Duodenal mucosa (tissue), 2 donors: ENCODE measurements at regions not wholly inside any gene's neighbourhood (a gene's known extent, or its start where the extent isn't known, plus 50 kb on each side); places are given as distances from the start of the nearest gene placed in this dataset.

Source experiments
- H3K27ac ChIP-seq: one replicate; pipeline ENCODE4 v1.7.0; 2013; ENCODE audit warnings: low read depth, low read length
- H3K27me3 ChIP-seq, 2 donors: one replicate each; pipeline ENCODE4 v1.7.0; 2013; ENCODE audit warnings: low read length in 2 of 2, control low read depth in 1 of 2; ENCODE audit not compliant: insufficient read depth in 2 of 2, control insufficient read depth in 1 of 2
- H3K36me3 ChIP-seq, 2 donors: one replicate each; pipeline ENCODE4 v1.7.0; 2013; ENCODE audit warnings: low read length in 2 of 2, control low read depth in 1 of 2; ENCODE audit not compliant: insufficient read depth in 2 of 2, control insufficient read depth in 1 of 2
- H3K4me1 ChIP-seq, 2 donors: one replicate each; pipeline ENCODE4 v1.7.0; 2013; ENCODE audit warnings: low read length in 2 of 2, control low read depth in 1 of 2; ENCODE audit not compliant: insufficient read depth in 2 of 2, control insufficient read depth in 1 of 2
- H3K4me3 ChIP-seq, 2 donors: one replicate each; pipeline ENCODE4 v1.7.0; 2013; ENCODE audit warnings: low read length in 2 of 2, low read depth in 1 of 2
- H3K9ac ChIP-seq, 2 donors: one replicate each; pipeline ENCODE4 v1.7.0; 2013; ENCODE audit warnings: low read length in 2 of 2, low read depth in 1 of 2
- H3K9me3 ChIP-seq, 2 donors: one replicate each; pipeline ENCODE4 v1.7.0; 2013; ENCODE audit warnings: low read length in 2 of 2, control low read depth in 1 of 2; ENCODE audit not compliant: control insufficient read depth in 1 of 2

DNA sequence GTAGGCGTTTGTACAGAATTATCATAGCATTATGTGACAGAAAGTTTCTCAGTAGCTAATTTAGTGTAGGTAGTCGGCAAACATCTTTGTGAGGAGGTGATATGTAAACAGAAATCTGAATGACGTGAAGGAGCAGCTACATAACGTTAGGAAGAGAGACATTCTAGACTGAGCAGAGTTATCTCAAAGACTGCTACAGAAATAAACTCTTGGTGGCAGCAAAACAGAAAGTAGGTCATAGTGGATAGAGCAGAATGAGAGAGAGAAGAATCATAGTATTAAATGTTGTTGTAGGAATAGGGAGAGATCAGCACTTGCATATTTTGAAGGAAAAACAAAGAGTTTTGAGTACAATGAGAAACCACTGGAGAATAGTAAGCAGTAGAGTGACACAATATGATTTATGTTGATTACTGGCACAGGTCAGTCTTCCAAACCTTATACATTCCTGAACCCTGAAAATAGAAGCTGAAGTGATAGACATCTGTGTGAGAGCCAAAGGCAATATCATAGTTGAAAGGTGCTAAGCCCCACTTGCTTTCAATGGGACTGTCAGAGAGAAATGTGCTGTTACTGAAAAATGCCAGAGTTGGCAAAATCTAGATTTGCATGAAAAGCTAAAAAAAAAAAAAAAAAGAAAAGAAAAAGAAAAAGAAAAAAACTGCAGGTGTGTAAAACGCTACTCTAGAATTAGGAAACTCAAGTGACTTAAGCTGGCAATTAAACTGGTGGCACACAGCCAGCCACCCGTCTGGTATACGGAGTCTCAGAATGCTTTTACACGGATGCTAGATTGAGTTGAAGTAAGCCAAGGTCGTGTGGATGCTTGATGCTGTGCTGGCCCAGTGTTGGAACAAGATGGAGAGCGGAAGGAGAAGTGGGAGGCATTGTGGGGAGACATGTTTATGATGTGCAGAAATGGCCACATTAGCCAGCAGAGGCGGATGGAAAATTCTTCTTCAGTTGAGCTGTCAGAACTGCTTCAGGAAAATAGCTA, 750.2 kb upstream of the HS3ST1 start:
- H3K36me3 ChIP-seq: no peaks in the 10 kb centered on the region
- no peak overlapping the region for H3K27ac ChIP-seq
- H3K4me3 ChIP-seq: no peak overlapping the region
- no peaks in the 10 kb centered on the region for H3K27me3 ChIP-seq
- H3K9me3 ChIP-seq: no peaks in the 10 kb centered on the region
- H3K9ac ChIP-seq: no peak overlapping the region
- H3K4me1 ChIP-seq: no peaks in the 10 kb centered on the region

DNA sequence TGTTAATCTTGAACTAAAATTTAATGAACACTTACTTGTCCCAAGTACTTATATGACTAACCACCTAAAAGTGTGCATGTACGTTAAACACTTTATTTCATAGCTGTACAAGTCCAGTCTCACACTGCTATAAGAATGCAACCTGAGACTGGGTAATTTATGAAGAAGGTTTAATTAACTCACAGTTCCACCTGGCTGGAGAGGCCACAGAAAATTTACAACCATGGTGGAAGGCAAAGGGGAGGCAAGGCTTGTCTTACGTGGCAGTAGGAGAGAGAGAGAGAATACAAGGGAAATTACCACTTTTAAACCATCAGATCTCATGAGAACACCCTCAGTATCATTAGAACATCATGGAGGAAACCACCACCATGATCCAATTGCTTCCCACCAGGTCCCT, 748.7 kb upstream of the HS3ST1 start:
- Histone ChIP-seq H3K36me3 (no peaks in the 10 kb centered on the region), H3K9me3 (no peaks in the 10 kb centered on the region)

GRCh38 chr4:12173496-12173895, 744.8 kb upstream of the HS3ST1 start:
- Histone ChIP-seq H3K27ac (no peak overlapping the region), H3K9me3 (no peaks in the 10 kb centered on the region), H3K36me3 (no peaks in the 10 kb centered on the region), H3K4me3 (no peak overlapping the region), H3K9ac (no peak overlapping the region), H3K27me3 (no peaks in the 10 kb centered on the region), H3K4me1 (no peaks in the 10 kb centered on the region)

More for the DNA sequence above, 748.7 kb upstream of the HS3ST1 start:
- H3K4me1 ChIP-seq: no peaks in the 10 kb centered on the region
- H3K9ac ChIP-seq: no peak overlapping the region
- no peak overlapping the region for H3K27ac ChIP-seq
- no peak overlapping the region for H3K4me3 ChIP-seq
- H3K27me3 ChIP-seq: no peaks in the 10 kb centered on the region

DNA sequence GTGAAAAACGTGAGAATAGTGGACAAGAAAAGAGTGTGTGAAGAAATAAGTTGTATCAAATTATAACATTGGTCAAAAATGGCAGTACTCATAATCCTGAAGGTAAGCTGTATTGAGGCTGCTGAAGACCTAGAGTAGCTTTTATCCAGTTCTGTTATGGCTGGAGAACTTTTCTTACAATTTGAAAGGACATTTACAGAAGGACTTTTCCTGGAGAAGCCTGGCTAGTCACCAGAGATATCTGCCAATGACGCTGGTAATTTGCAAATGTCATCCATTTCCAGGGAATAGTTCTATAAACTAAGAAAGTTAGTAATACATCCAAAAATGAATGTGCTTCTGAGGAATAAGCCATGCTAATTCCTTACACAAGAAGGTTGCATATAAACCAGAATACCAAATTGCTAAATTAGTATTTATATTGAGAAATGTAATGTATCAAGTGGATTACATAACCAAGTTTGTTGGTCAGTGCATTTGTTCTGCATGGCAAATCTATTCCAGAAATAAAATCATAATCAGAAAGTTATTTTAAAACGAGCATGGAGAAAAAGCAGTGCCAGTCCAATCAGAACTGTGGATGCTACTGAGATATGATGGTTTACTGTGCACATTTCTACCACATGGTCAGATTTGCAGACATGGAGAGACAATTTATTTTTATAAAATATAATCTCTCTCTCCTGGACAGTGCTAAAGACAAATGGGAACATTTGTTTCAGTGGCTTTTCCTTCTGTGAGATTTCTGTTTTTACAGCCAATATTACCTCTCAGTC, 743.7 kb upstream of the HS3ST1 start:
- H3K9ac ChIP-seq: no peak overlapping the region
- H3K27ac ChIP-seq: no peak overlapping the region
- H3K9me3 ChIP-seq: no peaks in the 10 kb centered on the region
- H3K4me3 ChIP-seq: no peak overlapping the region
- H3K36me3 ChIP-seq: no peaks in the 10 kb centered on the region
- no peaks in the 10 kb centered on the region for H3K27me3 ChIP-seq
- no peaks in the 10 kb centered on the region for H3K4me1 ChIP-seq

GRCh38 chr4:12170308-12170707, 741.6 kb upstream of the HS3ST1 start:
- no peaks in the 10 kb centered on the region for H3K9me3 ChIP-seq
- no peaks in the 10 kb centered on the region for H3K4me1 ChIP-seq
- no peaks in the 10 kb centered on the region for H3K27me3 ChIP-seq
- no peak overlapping the region for H3K27ac ChIP-seq
- H3K36me3 ChIP-seq: no peaks in the 10 kb centered on the region
- no peak overlapping the region for H3K9ac ChIP-seq
- no peak overlapping the region for H3K4me3 ChIP-seq

GRCh38 chr4:12165616-12166015, 736.9 kb upstream of the HS3ST1 start:
- Histone ChIP-seq H3K27me3 (no peaks in the 10 kb centered on the region), H3K27ac (no peak overlapping the region), H3K4me3 (no peak overlapping the region), H3K4me1 (no peaks in the 10 kb centered on the region), H3K9me3 (peaks cover 0 to 6% of the 10 kb centered on the region in 2 donors), H3K36me3 (no peaks in the 10 kb centered on the region), H3K9ac (no peak overlapping the region)

GRCh38 chr4:12146339-12146738, 717.6 kb upstream of the HS3ST1 start:
- H3K9ac ChIP-seq: no peak overlapping the region
- H3K27ac ChIP-seq: no peak overlapping the region
- no peak overlapping the region for H3K4me3 ChIP-seq
- H3K27me3 ChIP-seq: no peaks in the 10 kb centered on the region
- H3K4me1 ChIP-seq: no peaks in the 10 kb centered on the region
- no peaks in the 10 kb centered on the region for H3K36me3 ChIP-seq
- no peaks in the 10 kb centered on the region for H3K9me3 ChIP-seq

- Histone ChIP-seq H3K4me3 (no peak overlapping the region), H3K36me3 (no peaks in the 10 kb centered on the region), H3K4me1 (no peaks in the 10 kb centered on the region), H3K9ac (no peak overlapping the region), H3K27ac (no peak overlapping the region), H3K9me3 (no peaks in the 10 kb centered on the region), H3K27me3 (no peaks in the 10 kb centered on the region)
These were observed 717.1 kb upstream of the HS3ST1 start for GRCh38 chr4:12145768-12146167.

- no peak overlapping the region for H3K27ac ChIP-seq
- no peaks in the 10 kb centered on the region for H3K4me1 ChIP-seq
- H3K27me3 ChIP-seq: no peaks in the 10 kb centered on the region
- no peak overlapping the region for H3K4me3 ChIP-seq
- no peak overlapping the region for H3K9ac ChIP-seq
- no peaks in the 10 kb centered on the region for H3K36me3 ChIP-seq
- H3K9me3 ChIP-seq: no peaks in the 10 kb centered on the region
These were observed 716.4 kb upstream of the HS3ST1 start for GRCh38 chr4:12145106-12145505.

GRCh38 chr4:12144051-12144450, 715.4 kb upstream of the HS3ST1 start:
- H3K9me3 ChIP-seq: no peaks in the 10 kb centered on the region
- no peak overlapping the region for H3K4me3 ChIP-seq
- no peak overlapping the region for H3K9ac ChIP-seq

More at GRCh38 chr4:12144051-12144450, 715.4 kb upstream of the HS3ST1 start:
- no peak overlapping the region for H3K27ac ChIP-seq
- no peaks in the 10 kb centered on the region for H3K27me3 ChIP-seq
- H3K4me1 ChIP-seq: no peaks in the 10 kb centered on the region
- H3K36me3 ChIP-seq: no peaks in the 10 kb centered on the region
